ENCODE measurements at regions not wholly inside any gene's neighbourhood (a gene's known extent, or its start where the extent isn't known, plus 50 kb on each side); places are given as distances from the start of the nearest gene placed in this dataset.
A peak's percentile ranks its signal among the peaks of the same experiment; 100 is the strongest.

DNA sequence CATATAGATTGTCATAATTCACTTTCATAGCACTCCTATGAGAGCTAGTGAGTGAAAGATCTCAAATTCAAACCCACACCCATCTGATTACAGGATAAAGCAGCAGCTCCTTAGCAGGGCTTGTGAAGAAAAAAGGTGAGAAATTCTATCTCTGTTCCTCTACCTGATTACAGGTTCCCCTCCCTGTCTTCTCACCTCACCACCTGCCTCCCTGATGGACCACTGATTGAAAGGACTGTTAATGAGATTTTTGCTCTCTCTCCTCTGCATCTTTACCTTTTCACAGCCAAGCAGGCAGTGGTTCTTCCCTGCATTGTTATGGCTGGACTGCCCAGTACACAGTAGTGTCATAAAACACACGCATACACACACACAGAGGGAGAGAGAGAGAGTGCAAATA is 228.5 kb downstream of the MTERF1 start:
- no peak overlapping the region for H3K4me3 ChIP-seq (ENCODE audit: low read depth, low read length)
- no peak for DNase-seq (ENCODE audit: low read depth, low spot score)
- ChIA-PET POLR2A (no interaction called here), CTCF (interaction anchor here (0.8 to 0.9 kb wide), 2 partner anchors 11 to 177 kb away, joined by 3 read pairs; no protein-coding TSS in a partner anchor)
- TF ChIP-seq, protein P1, sequence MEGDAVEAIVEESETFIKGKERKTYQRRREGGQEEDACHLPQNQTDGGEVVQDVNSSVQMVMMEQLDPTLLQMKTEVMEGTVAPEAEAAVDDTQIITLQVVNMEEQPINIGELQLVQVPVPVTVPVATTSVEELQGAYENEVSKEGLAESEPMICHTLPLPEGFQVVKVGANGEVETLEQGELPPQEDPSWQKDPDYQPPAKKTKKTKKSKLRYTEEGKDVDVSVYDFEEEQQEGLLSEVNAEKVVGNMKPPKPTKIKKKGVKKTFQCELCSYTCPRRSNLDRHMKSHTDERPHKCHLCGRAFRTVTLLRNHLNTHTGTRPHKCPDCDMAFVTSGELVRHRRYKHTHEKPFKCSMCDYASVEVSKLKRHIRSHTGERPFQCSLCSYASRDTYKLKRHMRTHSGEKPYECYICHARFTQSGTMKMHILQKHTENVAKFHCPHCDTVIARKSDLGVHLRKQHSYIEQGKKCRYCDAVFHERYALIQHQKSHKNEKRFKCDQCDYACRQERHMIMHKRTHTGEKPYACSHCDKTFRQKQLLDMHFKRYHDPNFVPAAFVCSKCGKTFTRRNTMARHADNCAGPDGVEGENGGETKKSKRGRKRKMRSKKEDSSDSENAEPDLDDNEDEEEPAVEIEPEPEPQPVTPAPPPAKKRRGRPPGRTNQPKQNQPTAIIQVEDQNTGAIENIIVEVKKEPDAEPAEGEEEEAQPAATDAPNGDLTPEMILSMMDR (IDR thresholded peaks at IDR 0.05; ENCODE audit: insufficient read depth, low read length, missing control alignments) = no peak

DNA sequence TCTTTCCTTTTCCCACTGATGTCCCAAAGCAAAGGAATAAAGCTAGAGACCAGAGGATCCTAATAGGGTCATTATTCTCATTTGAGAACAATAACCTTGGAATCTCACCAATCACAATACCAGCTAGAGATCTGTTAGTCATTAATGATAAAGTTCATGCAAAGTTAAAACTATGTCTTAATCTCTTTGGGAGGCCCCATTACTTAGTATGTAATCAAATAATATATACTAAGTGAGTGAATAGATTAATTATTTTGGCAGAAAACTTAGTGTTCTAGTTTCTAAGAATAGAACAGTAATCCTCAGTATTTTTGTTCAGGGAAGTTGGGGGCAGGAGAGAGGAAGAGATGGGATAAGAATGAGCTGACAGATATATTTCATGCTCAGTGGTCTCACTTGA is 227.2 kb downstream of the MTERF1 start:
- no peak for DNase-seq (ENCODE audit: low read depth, low spot score)
- CTCF ChIA-PET = interaction anchor here (0.8 kb wide), 1 partner anchor 21 kb away, joined by 3 read pairs; no protein-coding TSS in a partner anchor
- POLR2A ChIA-PET = no interaction called here
- TF ChIP-seq, protein P1 (IDR thresholded peaks at IDR 0.05; ENCODE audit: insufficient read depth, low read length, missing control alignments) = no peak
- H3K4me3 ChIP-seq (ENCODE audit: low read depth, low read length) = no peak overlapping the region

DNA sequence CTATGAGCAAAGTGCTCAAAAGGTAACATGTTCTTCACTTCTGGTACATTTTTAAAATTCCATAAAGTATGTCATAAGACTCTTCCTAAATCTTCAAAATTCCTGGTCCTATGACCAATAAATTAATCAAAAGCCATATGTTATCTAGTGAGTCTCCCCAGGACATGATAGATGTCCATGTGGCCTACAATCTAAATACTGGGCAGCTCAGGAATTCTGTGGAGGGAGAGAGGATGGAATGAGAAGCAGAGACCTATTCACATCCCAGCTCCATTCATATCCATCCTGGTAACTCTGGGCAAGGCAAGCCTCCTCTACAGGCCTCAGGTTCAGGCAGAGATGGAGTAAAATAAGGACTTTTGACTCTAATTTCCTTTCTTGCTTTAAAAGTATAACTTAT is 224.8 kb downstream of the MTERF1 start:
- no peak for DNase-seq (ENCODE audit: low read depth, low spot score)
- no peak overlapping the region for H3K4me3 ChIP-seq (ENCODE audit: low read depth, low read length)
- TF ChIP-seq, protein P1 (IDR thresholded peaks at IDR 0.05; ENCODE audit: insufficient read depth, low read length, missing control alignments) = no peak
- ChIA-PET CTCF (no interaction called here), POLR2A (no interaction called here)

DNA sequence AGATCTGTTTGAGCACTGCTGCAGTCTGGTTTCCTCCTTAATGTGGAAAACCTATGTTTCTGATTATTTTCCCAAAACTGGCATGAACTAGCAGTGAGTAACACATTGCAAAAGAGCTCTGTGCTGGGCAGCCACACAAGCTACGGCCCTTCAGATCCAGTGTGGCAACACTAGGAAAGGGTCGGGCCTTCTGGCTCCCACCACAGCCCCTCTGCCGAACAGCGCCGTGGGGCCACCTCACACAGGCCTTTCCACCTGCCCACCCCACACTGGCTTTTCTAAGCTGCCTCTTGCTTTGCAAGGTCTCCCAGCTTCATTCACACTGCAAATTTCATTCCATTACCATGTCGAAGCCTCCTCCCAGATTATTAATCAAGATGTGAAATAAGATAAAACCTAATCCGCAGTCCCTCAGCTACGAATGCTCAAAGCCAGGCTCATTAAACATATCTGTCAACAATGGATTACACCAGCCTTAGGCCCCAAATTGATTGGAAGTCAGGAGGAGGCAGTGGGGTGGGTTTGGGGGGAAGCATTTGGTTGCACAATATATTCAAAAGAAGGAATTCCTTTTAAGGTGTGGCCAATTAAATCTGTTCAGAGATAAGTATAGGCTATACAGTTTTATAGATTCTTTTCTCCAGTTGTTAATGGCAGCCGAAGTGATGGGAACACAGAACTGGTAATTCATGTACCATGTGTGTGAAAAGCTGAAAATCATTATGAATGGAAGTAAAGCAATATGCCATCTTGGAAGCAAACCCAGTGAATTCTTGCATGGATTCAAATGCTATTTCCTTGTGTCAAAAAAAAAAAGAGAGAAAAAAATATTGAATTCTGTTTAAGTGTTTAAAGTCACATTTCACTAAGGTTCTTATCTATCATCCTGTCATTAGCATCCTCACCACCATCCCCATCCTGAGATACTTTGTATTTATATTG is 223.7 kb downstream of the MTERF1 start:
- DNase-seq (ENCODE audit: low read depth, low spot score) = no peak
- CTCF ChIA-PET = interaction anchor here (0.8 kb wide), 1 partner anchor 9 kb away, joined by 3 read pairs; no protein-coding TSS in a partner anchor

DNA sequence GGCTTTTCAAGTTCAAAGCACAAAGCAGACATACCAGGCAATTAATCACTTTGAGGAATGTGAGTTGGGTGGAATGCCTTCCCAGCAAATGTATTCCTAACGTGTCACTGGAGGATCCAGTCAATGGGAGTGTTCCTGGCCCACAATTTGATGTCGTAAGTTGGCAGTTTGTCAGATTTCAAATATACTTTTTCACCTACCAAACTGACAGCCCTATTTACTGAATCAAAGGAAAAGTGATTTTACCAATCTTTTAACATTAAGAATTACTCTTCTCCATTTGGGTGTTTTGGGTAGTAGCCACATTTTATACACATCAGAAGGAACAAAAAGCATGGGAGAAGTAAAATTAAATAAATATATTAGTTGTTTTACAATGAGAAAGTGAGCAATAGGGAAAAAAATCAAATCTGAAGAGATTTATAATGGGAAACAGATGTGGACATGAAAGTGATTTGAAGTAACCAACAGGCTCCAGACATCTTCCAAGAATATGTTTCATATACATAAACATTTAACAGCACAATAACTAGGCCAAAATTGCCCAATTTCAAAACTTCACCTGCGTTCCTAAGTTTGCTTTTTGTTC is 222.9 kb downstream of the MTERF1 start:
- POLR2A ChIA-PET = no interaction called here
- TF ChIP-seq, protein P1 (IDR thresholded peaks at IDR 0.05; ENCODE audit: insufficient read depth, low read length, missing control alignments) = no peak
- DNase-seq (ENCODE audit: low read depth, low spot score) = peak; percentile 26
- no peak overlapping the region for H3K4me3 ChIP-seq (ENCODE audit: low read depth, low read length)
- CTCF ChIA-PET = no interaction called here

More for the DNA sequence above, 223.7 kb downstream of the MTERF1 start:
- TF ChIP-seq, protein P1 (IDR thresholded peaks at IDR 0.05; ENCODE audit: insufficient read depth, low read length, missing control alignments) = no peak
- no peak overlapping the region for H3K4me3 ChIP-seq (ENCODE audit: low read depth, low read length)
- POLR2A ChIA-PET = no interaction called here

DNA sequence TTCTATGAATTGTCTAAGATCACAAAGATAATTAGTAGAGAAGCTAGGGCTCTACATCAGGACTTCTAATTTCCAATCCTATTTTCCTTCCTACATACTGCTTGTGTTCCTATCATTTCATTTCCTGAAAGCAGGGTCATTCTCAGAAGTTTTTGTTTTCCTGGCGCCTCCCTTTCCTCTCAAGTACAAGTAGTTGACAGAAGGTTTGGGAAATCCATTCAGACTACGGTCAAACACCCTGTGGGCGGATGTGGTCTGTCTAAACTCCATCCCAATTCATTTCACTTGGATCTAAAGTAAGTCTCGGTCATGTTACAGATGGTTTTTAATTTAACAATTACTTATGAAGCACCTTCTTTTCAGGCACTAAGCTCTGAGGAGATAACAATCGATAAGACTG is 221.4 kb downstream of the MTERF1 start:
- CTCF ChIA-PET = no interaction called here

More for the DNA sequence above, 221.4 kb downstream of the MTERF1 start:
- TF ChIP-seq, protein P1 (IDR thresholded peaks at IDR 0.05; ENCODE audit: insufficient read depth, low read length, missing control alignments) = no peak
- no peak for DNase-seq (ENCODE audit: low read depth, low spot score)
- POLR2A ChIA-PET = no interaction called here
- no peak overlapping the region for H3K4me3 ChIP-seq (ENCODE audit: low read depth, low read length)

Measured in AG04449 (cell line).